GM23338 (cell line): ENCODE measurements at regions not wholly inside any gene's neighbourhood (a gene's known extent, or its start where the extent isn't known, plus 50 kb on each side); places are given as distances from the start of the nearest gene placed in this dataset.
A peak's percentile ranks its signal among the peaks of the same experiment; 100 is the strongest.
"Not testable (repeated sequence)": the region's sequence is repeated elsewhere in the genome, so short reads cannot be mapped to it uniquely, and the experiment has no call there.

Source experiments
- ATAC-seq: fragments of 200-7000 bp; cut with Tn5 transposase; 3 replicates; pipeline ENCODE4 v1.9.1; 2020
- DNase-seq: peaks from one replicate; pipeline ENCODE4 v3.0.0-alpha.2; 2015; ENCODE audit warnings: low spot score
- H2AFZ ChIP-seq: fragments of 200-600 bp; sonication (generic); 2 replicates; pipeline ENCODE4 v1.8.0; 2016; ENCODE audit warnings: antibody characterized with exemption, mild to moderate bottlenecking, moderate library complexity
- H3F3A ChIP-seq: fragments of 200-600 bp; sonication (generic); replicated peaks from 2 replicates; pipeline ENCODE4 v1.8.0; 2017; ENCODE audit warnings: antibody characterized with exemption, mixed run types, low read depth
- H3K27ac ChIP-seq: fragments of 200-600 bp; sonication (generic); 2 replicates; pipeline ENCODE4 v1.6.1; 2016; ENCODE audit warnings: low read depth
- H3K27me3 ChIP-seq: fragments of 200-600 bp; sonication (generic); 2 replicates; pipeline ENCODE4 v1.8.0; 2016; ENCODE audit warnings: mild to moderate bottlenecking, mixed run types, moderate library complexity; ENCODE audit not compliant: insufficient read depth
- H3K36me3 ChIP-seq: fragments of 200-600 bp; sonication (generic); 2 replicates; pipeline ENCODE4 v1.8.0; 2016; ENCODE audit warnings: mild to moderate bottlenecking; ENCODE audit not compliant: insufficient read depth
- H3K4me1 ChIP-seq: fragments of 200-600 bp; sonication (generic); 2 replicates; pipeline ENCODE4 v1.8.0; 2016; ENCODE audit warnings: mild to moderate bottlenecking, moderate library complexity; ENCODE audit not compliant: insufficient read depth
- H3K4me2 ChIP-seq: fragments of 200-600 bp; sonication (generic); 2 replicates; pipeline ENCODE4 v1.7.1; 2017; ENCODE audit warnings: mixed run types
- H3K4me3 ChIP-seq: fragments of 200-600 bp; sonication (generic); 2 replicates; pipeline ENCODE4 v1.6.1; 2016; ENCODE audit warnings: mixed run types
- H3K79me2 ChIP-seq: fragments of 200-600 bp; sonication (generic); replicated peaks from 2 replicates; pipeline ENCODE4 v1.8.0; 2017; ENCODE audit warnings: mild to moderate bottlenecking; ENCODE audit not compliant: insufficient read depth
- H3K9me2 ChIP-seq: fragments of 200-600 bp; sonication (generic); 2 replicates; pipeline ENCODE4 v1.8.0; 2017; ENCODE audit not compliant: insufficient read depth
- H4K20me1 ChIP-seq: fragments of 200-600 bp; sonication (generic); replicated peaks from 2 replicates; pipeline ENCODE4 v1.8.0; 2017; ENCODE audit warnings: mild to moderate bottlenecking; ENCODE audit not compliant: insufficient read depth
- H3K27ac Mint-ChIP-seq: 2 replicates; pipeline ENCODE4 v1.8.0; 2020; ENCODE audit warnings: inconsistent platforms, mild to moderate bottlenecking, moderate library complexity, mixed read lengths
- H3K27me3 Mint-ChIP-seq: 3 replicates; pipeline ENCODE4 v1.8.0; 2022; ENCODE audit warnings: low read depth, mild to moderate bottlenecking, moderate library complexity, mixed read lengths, inconsistent platforms; ENCODE audit not compliant: insufficient read depth, poor library complexity
- H3K36me3 Mint-ChIP-seq: 3 replicates; pipeline ENCODE4 v1.8.0; 2021; ENCODE audit warnings: low read depth, mild to moderate bottlenecking, inconsistent platforms, moderate library complexity, mixed read lengths
- H3K4me1 Mint-ChIP-seq: 3 replicates; pipeline ENCODE4 v1.8.0; 2020; ENCODE audit warnings: mild to moderate bottlenecking, inconsistent platforms, mixed read lengths
- H3K4me3 Mint-ChIP-seq: 3 replicates; pipeline ENCODE4 v1.8.0; 2021; ENCODE audit warnings: moderate library complexity, mild to moderate bottlenecking, inconsistent platforms, mixed read lengths
- H3K9me3 Mint-ChIP-seq: 3 replicates; pipeline ENCODE4 v1.8.0; 2020; ENCODE audit warnings: moderate library complexity, mild to moderate bottlenecking, inconsistent platforms, mixed read lengths
- CREB1 ChIP-seq: fragments of 250-450 bp; sonication (Bioruptor Pico); IDR thresholded peaks from 2 replicates; pipeline ENCODE4 v1.5.0; 2020; ENCODE audit warnings: low read depth, mild to moderate bottlenecking, moderate library complexity
- JUNB ChIP-seq: IDR thresholded peaks from one replicate; pipeline ENCODE4 v1.6.1; 2016; ENCODE audit warnings: antibody characterized with exemption; ENCODE audit not compliant: unreplicated experiment
- NANOG ChIP-seq: IDR thresholded peaks from 2 replicates; pipeline ENCODE4 v1.6.1; 2016; ENCODE audit warnings: antibody characterized with exemption, borderline replicate concordance
- POLR2AphosphoS5 ChIP-seq: IDR thresholded peaks from 2 replicates; pipeline ENCODE4 v1.6.1; 2016; ENCODE audit warnings: antibody characterized with exemption, low read depth
- STAT1 ChIP-seq: IDR thresholded peaks from one replicate; pipeline ENCODE4 v1.6.1; 2016; ENCODE audit warnings: antibody characterized with exemption; ENCODE audit not compliant: unreplicated experiment
- ZNF114 ChIP-seq: fragments of 250-450 bp; sonication (Bioruptor Pico); IDR thresholded peaks from 2 replicates; pipeline ENCODE4 v1.5.0; 2020; ENCODE audit warnings: mild to moderate bottlenecking, moderate library complexity
- TF ChIP-seq, protein P1 (sequence below), 2 experiments: fragments of 200-600 bp in 1 of 2; sonication (generic) in 1 of 2; conservative IDR thresholded peaks; 2 replicates each; pipeline versions ENCODE4 v1.5.1 to v1.6.1; 2016 to 2017; ENCODE audit warnings: antibody characterized with exemption in 2 of 2, low read depth in 2 of 2, mild to moderate bottlenecking in 2 of 2, moderate library complexity in 1 of 2
- TF ChIP-seq, protein P2 (sequence below): IDR thresholded peaks from one replicate; pipeline ENCODE4 v1.6.1; 2018; ENCODE audit warnings: antibody characterized with exemption; ENCODE audit not compliant: unreplicated experiment
- TF ChIP-seq, protein P3 (sequence below): fragments of 250-450 bp; sonication (Bioruptor Pico); IDR thresholded peaks from 2 replicates; pipeline ENCODE4 v1.5.0; 2020; ENCODE audit warnings: mild to moderate bottlenecking, moderate library complexity

DNA sequence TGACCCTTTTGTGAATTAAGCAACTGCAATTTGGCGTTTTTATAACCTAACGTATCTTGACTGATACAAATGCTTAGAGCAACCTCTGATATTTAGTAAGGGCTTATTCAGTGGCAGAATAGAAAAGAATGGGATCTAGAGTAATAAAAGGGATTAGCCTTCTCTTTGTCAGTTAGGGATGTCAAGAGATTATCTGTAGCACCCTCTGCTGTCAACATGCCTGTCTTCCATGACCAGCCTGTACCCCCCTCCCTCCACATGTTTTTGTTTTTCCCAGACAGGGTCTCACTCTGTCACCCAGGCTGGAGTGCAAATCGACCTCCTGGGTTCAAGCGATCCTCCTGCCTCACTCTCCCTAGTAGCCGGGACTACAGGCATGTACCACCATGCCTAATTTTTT is 198.1 kb downstream of the NPIPA7 start:
- TF ChIP-seq, protein P1, sequence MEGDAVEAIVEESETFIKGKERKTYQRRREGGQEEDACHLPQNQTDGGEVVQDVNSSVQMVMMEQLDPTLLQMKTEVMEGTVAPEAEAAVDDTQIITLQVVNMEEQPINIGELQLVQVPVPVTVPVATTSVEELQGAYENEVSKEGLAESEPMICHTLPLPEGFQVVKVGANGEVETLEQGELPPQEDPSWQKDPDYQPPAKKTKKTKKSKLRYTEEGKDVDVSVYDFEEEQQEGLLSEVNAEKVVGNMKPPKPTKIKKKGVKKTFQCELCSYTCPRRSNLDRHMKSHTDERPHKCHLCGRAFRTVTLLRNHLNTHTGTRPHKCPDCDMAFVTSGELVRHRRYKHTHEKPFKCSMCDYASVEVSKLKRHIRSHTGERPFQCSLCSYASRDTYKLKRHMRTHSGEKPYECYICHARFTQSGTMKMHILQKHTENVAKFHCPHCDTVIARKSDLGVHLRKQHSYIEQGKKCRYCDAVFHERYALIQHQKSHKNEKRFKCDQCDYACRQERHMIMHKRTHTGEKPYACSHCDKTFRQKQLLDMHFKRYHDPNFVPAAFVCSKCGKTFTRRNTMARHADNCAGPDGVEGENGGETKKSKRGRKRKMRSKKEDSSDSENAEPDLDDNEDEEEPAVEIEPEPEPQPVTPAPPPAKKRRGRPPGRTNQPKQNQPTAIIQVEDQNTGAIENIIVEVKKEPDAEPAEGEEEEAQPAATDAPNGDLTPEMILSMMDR (conservative IDR thresholded peaks at IDR 0.05; ENCODE audit: low read depth in 2 of 2): peak; percentile 16 to 52; a peak in 3 of 4 replicates
- not testable (repeated sequence) for H3K4me3 Mint-ChIP-seq, H3F3A ChIP-seq, H3K27me3 Mint-ChIP-seq, H2AFZ ChIP-seq, H4K20me1 ChIP-seq, DNase-seq, H3K4me1 ChIP-seq, H3K27ac Mint-ChIP-seq, H3K4me2 ChIP-seq, H3K36me3 Mint-ChIP-seq, H3K79me2 ChIP-seq, H3K9me2 ChIP-seq, H3K4me3 ChIP-seq, H3K4me1 Mint-ChIP-seq, H3K27ac ChIP-seq, H3K27me3 ChIP-seq, H3K36me3 ChIP-seq, H3K9me3 Mint-ChIP-seq
- peak; percentile 56 for ATAC-seq

DNA sequence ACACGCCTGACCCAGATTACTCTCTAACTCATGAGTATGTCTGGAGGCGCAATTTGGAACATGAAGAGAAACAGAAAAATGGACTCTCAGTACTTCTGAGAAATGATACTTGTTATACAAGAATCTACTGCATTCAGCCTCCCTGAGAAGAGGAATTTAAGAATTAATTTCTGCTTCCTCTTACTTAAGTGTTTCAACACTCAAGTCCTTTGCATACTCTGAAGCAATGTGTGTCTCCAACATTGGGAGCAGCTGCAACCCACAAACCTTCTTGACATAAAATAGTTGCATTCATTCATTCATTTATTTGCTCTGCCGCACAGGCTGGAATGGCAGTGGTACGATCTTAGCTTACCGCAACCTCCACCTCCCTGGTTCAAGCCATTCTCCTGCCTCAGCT is 199.8 kb downstream of the NPIPA7 start:
- DNase-seq (no peak), ATAC-seq (no peak)
- Histone ChIP-seq H3K4me1 (no peaks in the 10 kb centered on the region), H3K79me2 (no peaks in the 10 kb centered on the region), H3K4me3 (no peak overlapping the region), H3F3A (no peaks in the 10 kb centered on the region), H3K36me3 (no peaks in the 10 kb centered on the region), H3K4me2 (no peak overlapping the region), H3K27ac (no peak overlapping the region), H4K20me1 (no peaks in the 10 kb centered on the region), H3K27me3 (no peaks in the 10 kb centered on the region), H3K9me2 (no peaks in the 10 kb centered on the region), H2AFZ (no peak overlapping the region)
- Mint-ChIP-seq H3K9me3 (peaks cover 15% of the 10 kb centered on the region), H3K4me3 (no peak overlapping the region), H3K27ac (no peak overlapping the region), H3K36me3 (peaks cover 7% of the 10 kb centered on the region; the same call in 1 of the 3 replicates), H3K4me1 (no peaks in the 10 kb centered on the region), H3K27me3 (peaks cover 2% of the 10 kb centered on the region)
- TF ChIP-seq STAT1: no peak
- TF ChIP-seq, protein P2, sequence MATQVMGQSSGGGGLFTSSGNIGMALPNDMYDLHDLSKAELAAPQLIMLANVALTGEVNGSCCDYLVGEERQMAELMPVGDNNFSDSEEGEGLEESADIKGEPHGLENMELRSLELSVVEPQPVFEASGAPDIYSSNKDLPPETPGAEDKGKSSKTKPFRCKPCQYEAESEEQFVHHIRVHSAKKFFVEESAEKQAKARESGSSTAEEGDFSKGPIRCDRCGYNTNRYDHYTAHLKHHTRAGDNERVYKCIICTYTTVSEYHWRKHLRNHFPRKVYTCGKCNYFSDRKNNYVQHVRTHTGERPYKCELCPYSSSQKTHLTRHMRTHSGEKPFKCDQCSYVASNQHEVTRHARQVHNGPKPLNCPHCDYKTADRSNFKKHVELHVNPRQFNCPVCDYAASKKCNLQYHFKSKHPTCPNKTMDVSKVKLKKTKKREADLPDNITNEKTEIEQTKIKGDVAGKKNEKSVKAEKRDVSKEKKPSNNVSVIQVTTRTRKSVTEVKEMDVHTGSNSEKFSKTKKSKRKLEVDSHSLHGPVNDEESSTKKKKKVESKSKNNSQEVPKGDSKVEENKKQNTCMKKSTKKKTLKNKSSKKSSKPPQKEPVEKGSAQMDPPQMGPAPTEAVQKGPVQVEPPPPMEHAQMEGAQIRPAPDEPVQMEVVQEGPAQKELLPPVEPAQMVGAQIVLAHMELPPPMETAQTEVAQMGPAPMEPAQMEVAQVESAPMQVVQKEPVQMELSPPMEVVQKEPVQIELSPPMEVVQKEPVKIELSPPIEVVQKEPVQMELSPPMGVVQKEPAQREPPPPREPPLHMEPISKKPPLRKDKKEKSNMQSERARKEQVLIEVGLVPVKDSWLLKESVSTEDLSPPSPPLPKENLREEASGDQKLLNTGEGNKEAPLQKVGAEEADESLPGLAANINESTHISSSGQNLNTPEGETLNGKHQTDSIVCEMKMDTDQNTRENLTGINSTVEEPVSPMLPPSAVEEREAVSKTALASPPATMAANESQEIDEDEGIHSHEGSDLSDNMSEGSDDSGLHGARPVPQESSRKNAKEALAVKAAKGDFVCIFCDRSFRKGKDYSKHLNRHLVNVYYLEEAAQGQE: no peak
- TF ChIP-seq POLR2AphosphoS5: no peak
- no peak for TF ChIP-seq ZNF114
- TF ChIP-seq, protein P1 (conservative IDR thresholded peaks at IDR 0.05; ENCODE audit: low read depth in 2 of 2): no peak
- TF ChIP-seq, protein P3, sequence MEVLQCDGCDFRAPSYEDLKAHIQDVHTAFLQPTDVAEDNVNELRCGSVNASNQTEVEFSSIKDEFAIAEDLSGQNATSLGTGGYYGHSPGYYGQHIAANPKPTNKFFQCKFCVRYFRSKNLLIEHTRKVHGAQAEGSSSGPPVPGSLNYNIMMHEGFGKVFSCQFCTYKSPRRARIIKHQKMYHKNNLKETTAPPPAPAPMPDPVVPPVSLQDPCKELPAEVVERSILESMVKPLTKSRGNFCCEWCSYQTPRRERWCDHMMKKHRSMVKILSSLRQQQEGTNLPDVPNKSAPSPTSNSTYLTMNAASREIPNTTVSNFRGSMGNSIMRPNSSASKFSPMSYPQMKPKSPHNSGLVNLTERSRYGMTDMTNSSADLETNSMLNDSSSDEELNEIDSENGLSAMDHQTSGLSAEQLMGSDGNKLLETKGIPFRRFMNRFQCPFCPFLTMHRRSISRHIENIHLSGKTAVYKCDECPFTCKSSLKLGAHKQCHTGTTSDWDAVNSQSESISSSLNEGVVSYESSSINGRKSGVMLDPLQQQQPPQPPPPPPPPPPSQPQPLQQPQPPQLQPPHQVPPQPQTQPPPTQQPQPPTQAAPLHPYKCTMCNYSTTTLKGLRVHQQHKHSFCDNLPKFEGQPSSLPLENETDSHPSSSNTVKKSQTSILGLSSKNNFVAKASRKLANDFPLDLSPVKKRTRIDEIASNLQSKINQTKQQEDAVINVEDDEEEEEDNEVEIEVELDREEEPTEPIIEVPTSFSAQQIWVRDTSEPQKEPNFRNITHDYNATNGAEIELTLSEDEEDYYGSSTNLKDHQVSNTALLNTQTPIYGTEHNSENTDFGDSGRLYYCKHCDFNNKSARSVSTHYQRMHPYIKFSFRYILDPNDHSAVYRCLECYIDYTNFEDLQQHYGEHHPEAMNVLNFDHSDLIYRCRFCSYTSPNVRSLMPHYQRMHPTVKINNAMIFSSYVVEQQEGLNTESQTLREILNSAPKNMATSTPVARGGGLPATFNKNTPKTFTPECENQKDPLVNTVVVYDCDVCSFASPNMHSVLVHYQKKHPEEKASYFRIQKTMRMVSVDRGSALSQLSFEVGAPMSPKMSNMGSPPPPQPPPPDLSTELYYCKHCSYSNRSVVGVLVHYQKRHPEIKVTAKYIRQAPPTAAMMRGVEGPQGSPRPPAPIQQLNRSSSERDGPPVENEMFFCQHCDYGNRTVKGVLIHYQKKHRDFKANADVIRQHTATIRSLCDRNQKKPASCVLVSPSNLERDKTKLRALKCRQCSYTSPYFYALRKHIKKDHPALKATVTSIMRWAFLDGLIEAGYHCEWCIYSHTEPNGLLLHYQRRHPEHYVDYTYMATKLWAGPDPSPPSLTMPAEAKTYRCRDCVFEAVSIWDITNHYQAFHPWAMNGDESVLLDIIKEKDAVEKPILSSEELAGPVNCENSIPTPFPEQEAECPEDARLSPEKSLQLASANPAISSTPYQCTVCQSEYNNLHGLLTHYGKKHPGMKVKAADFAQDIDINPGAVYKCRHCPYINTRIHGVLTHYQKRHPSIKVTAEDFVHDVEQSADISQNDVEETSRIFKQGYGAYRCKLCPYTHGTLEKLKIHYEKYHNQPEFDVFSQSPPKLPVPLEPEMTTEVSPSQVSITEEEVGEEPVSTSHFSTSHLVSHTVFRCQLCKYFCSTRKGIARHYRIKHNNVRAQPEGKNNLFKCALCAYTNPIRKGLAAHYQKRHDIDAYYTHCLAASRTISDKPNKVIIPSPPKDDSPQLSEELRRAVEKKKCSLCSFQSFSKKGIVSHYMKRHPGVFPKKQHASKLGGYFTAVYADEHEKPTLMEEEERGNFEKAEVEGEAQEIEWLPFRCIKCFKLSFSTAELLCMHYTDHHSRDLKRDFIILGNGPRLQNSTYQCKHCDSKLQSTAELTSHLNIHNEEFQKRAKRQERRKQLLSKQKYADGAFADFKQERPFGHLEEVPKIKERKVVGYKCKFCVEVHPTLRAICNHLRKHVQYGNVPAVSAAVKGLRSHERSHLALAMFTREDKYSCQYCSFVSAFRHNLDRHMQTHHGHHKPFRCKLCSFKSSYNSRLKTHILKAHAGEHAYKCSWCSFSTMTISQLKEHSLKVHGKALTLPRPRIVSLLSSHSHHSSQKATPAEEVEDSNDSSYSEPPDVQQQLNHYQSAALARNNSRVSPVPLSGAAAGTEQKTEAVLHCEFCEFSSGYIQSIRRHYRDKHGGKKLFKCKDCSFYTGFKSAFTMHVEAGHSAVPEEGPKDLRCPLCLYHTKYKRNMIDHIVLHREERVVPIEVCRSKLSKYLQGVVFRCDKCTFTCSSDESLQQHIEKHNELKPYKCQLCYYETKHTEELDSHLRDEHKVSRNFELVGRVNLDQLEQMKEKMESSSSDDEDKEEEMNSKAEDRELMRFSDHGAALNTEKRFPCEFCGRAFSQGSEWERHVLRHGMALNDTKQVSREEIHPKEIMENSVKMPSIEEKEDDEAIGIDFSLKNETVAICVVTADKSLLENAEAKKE (CRISPR knock-in tag): no peak
- no peak for TF ChIP-seq NANOG
- no peak for TF ChIP-seq CREB1
- no peak for TF ChIP-seq JUNB
